AG09319 (cell line): ENCODE measurements at regions not wholly inside any gene's neighbourhood (a gene's known extent, or its start where the extent isn't known, plus 50 kb on each side); places are given as distances from the start of the nearest gene placed in this dataset.

Experiments used
- DNase-seq: peaks from one replicate; pipeline ENCODE4 v3.0.0-alpha.2; 2010; ENCODE audit warnings: low read depth; ENCODE audit errors: extremely low read depth
- CTCF ChIP-seq: IDR thresholded peaks from 2 replicates; pipeline ENCODE4 v1.5.1; 2011; ENCODE audit warnings: low read depth, mild to moderate bottlenecking, inconsistent platforms, low read length, moderate library complexity

GRCh38 chr6:155974811-155975323 is 519.2 kb upstream of the NOX3 start:
- DNase-seq, result no peak
- TF ChIP-seq CTCF, result no peak

GRCh38 chr6:155974359-155974758 is 518.7 kb upstream of the NOX3 start:
- no peak for TF ChIP-seq CTCF
- no peak for DNase-seq

- TF ChIP-seq CTCF, result no peak
- no peak for DNase-seq
Observed at GRCh38 chr6:155970876-155971708, 515.5 kb upstream of the NOX3 start.

- no peak for TF ChIP-seq CTCF
Observed at GRCh38 chr6:155970472-155970871, 514.8 kb upstream of the NOX3 start.

GRCh38 chr6:155968921-155969320 is 513.3 kb upstream of the NOX3 start:
- TF ChIP-seq CTCF, result no peak
- no peak for DNase-seq

More at GRCh38 chr6:155970472-155970871, 514.8 kb upstream of the NOX3 start:
- DNase-seq, result no peak

GRCh38 chr6:155967322-155967721 is 511.7 kb upstream of the NOX3 start:
- TF ChIP-seq CTCF, result no peak
- DNase-seq, result no peak

GRCh38 chr6:155964544-155964943 is 508.9 kb upstream of the NOX3 start:
- TF ChIP-seq CTCF, result no peak
- no peak for DNase-seq
